ENCODE measurements at regions not wholly inside any gene's neighbourhood (a gene's known extent, or its start where the extent isn't known, plus 50 kb on each side); places are given as distances from the start of the nearest gene placed in this dataset.
A peak's percentile ranks its signal among the peaks of the same experiment; 100 is the strongest.
"Not testable (repeated sequence)": the region's sequence is repeated elsewhere in the genome, so short reads cannot be mapped to it uniquely, and the experiment has no call there.

- DNase-seq (ENCODE audit: low spot score): no peak
Measured at GRCh38 chr7:53238021-53238605, 202.7 kb downstream of the POM121L12 start.

DNA sequence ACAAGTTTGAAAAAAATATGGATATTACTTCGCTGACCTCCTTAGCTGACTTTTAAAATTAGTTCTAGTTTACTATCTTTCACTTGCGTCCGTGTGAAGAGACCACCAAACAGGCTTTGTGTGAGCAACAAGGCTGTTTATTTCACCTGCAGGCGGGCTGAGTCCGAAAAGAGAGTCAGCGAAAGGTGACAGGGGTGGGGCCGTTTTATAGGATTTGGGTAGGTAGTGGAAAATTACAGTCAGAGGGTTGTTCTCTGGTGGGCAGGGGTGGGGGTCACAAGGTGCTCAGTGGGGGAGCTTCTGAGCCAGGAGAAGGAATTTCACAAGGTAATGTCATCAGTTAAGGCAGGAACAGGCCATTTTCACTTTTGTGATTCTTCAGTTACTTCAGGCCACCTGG, 203.7 kb downstream of the POM121L12 start:
- not testable (repeated sequence) for DNase-seq (ENCODE audit: low spot score)

- DNase-seq (ENCODE audit: low spot score): no peak
Measured at GRCh38 chr7:53245721-53246120, 210.3 kb downstream of the POM121L12 start.

DNA sequence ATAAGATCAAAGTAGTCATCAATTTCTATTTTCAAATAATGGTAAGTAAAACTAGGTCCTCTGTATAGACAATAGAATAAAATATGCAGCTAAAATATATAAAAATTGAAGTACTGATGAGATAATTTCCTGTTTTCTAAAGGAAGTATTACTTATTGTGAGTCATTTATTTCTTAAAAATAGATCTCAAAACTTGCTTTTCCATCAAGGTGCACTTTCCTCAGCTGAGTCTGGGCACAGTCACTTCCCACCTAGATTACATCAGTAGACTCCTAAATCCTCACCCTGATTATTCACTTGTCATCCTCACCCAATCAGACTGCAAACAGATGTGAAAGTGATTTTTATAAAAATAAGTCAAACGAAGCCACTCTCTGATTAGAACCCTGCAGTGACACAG, 211.5 kb downstream of the POM121L12 start:
- no peak for DNase-seq (ENCODE audit: low spot score)

DNA sequence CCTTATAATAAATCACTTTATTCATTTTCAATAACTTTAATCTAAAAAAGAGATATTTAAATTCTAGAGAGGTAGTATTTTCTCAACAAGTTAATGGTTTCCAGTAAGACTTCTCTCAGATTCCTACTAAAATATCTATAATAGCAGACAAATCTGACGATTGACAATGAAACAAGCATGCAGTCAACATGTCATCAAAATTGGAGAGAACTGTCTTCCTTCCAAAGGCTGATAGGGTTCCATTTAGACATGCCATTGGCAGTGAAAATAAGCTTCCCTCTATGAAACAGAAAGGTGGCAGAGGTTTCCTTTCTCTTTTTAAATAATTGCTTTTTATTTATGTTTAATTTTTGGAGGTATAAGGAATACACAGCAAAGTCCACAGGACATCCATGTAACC, 217.1 kb downstream of the POM121L12 start:
- DNase-seq (ENCODE audit: low spot score): no peak

DNA sequence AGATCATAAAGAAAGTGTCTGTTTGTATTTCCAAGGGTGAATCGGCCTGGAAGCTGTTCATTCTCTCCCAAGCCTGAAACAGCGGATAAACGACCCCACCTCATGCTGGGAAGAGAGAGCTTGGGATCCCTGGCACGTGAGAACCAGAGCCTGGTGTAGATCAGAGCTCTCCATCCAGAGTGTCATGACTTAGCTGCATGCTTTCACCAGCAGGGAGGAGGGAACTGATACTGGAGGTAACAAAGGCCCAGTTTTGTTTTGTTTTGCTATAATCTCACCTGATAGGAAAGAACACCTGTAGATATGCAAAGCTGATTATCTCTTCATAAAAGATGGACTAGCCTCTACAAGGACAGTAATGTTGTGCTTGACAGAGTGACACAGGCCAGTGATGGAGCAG, 236.6 kb downstream of the POM121L12 start:
- DNase-seq (ENCODE audit: low spot score): no peak

GRCh38 chr7:53281312-53281711, 245.9 kb downstream of the POM121L12 start:
- no peak for DNase-seq (ENCODE audit: low spot score)

- no peak for DNase-seq (ENCODE audit: low spot score)
Measured at GRCh38 chr7:53292341-53292740, 256.9 kb downstream of the POM121L12 start.

- no peak for DNase-seq (ENCODE audit: low spot score)
Measured at GRCh38 chr7:53302496-53303246, 267.2 kb downstream of the POM121L12 start.

- no peak for DNase-seq (ENCODE audit: low spot score)
Measured at GRCh38 chr7:53303781-53304180, 268.3 kb downstream of the POM121L12 start.

DNA sequence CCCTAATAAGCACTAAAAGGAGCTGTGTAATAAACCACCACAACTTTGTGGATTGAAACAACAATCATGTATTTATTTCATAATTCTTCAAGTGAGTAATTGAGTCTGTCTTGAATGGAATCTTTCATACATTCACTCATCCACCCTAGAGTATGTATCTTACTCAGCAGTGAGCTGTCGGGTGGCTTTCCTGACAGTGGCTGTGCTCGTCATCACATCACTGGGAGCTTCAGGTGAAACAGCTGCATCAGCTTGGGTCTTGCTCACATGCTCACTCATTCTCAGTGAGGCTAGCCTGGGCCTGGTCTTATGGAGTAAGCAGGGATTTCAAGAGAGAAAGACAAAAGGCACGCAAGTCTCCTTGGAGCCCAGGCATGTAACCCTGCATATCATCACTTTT, 271.4 kb downstream of the POM121L12 start:
- no peak for DNase-seq (ENCODE audit: low spot score)

GRCh38 chr7:53311205-53311604, 275.8 kb downstream of the POM121L12 start:
- no peak for DNase-seq (ENCODE audit: low spot score)

DNA sequence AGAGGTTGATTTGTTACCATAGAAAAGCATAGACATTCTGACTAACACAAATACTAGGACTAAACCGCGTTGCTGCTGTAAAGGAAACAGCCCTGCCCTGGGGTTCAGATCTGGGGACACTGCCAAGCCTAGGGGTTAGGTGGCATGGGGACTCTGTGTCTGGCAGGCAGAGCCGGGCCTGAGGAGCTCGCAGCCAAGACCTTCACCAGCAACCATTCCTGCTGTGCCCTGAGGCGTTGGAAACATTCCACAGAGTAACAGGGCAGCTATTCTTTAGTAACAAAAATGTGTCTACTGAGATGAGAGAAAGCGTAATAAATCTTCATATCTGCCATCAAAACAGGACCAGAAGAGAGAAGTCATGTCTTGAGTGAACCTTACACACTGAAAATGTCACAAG, 280.5 kb downstream of the POM121L12 start:
- DNase-seq (ENCODE audit: low spot score): no peak

DNA sequence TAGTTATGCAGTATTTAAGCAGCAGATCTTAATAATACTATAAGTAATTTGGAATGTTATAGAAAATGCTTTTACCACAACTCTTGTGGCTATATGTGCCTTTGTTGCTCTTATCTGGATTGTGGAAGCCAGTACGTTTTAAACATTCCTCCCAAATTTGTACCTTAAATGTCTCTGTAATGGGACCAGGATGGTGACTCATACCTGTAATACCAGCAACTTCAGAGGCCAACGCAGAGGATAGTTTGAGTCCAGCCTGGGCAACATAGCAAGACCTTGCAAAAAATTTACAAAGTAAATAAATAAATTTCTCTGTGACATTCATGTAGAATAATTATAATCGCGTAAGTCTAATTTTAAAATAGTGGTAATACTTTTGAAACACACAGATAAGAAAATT, 283.1 kb downstream of the POM121L12 start:
- no peak for DNase-seq (ENCODE audit: low spot score)

DNA sequence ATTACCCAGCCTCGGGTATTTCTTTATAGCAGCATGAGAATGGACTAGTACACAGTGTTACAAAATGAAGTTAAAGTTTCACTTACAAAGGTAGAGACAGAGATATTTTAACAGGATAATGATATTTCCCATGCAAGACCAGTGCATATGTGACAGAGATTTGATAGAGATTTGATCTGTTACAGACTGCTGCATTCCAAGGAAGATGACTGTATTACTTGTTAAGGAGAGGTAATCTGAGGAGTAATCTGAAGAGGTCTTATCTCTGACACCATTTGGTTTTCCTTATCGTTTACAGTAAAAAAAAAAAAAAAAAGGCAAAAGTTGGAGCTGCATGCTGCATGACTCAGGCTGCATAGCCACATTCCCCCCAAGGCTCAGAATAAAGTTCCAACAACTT, 289.6 kb downstream of the POM121L12 start:
- no peak for DNase-seq (ENCODE audit: low spot score)

- DNase-seq (ENCODE audit: low spot score): no peak
Measured at GRCh38 chr7:53326634-53327033, 291.2 kb downstream of the POM121L12 start.

DNA sequence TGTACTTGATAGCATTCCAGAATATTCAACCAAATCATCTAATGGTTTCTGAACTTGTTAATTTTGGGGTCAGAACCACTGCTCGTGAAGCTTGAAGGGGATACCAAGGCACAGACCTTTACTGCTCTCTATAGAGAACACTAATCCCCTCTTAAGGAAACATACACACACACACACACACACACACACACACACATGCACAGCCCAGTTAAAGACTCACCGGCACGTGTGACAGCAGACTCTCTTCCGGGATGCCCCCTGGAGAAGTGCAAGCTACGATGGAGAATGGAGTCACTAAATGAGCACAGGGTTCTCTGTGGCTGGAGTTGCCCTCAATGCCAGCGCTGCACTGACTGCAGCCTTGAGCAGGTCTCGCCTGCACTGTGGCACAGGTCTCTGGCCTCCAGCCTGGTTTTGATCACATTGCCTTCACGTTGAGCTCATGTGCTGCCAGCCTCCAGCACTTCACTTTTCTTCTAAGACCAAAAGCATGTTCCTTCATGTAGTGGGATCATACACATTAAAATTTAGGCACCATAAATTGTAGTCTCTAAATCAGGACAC, 300.8 kb downstream of the POM121L12 start:
- no peak for DNase-seq (ENCODE audit: low spot score)

- DNase-seq (ENCODE audit: low spot score): no peak
Measured at GRCh38 chr7:53340220-53340619, 304.8 kb downstream of the POM121L12 start.

GRCh38 chr7:53350241-53350640, 314.8 kb downstream of the POM121L12 start:
- peak; percentile 63 for DNase-seq (ENCODE audit: low spot score)

DNA sequence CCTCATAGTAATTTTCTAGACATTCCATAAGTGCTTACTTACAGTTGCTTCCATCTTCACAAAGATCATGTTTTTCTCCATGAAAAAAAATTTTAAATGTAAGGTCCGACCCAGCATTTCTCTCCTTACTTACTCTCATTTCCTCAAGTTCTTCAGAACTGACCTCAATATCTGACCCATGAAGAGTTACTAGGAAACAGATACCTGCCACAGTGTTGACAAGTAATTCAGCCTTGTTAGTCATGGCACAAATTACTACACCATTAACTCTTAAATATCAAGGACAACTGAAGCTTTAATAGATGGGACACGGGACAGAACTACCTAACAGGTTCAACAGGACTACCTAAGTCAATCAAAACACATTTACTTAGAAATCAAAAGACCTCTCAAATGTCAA, 316.2 kb downstream of the POM121L12 start:
- DNase-seq (ENCODE audit: low spot score): no peak

GRCh38 chr7:53358269-53358668, 322.8 kb downstream of the POM121L12 start:
- DNase-seq (ENCODE audit: low spot score): no peak

DNA sequence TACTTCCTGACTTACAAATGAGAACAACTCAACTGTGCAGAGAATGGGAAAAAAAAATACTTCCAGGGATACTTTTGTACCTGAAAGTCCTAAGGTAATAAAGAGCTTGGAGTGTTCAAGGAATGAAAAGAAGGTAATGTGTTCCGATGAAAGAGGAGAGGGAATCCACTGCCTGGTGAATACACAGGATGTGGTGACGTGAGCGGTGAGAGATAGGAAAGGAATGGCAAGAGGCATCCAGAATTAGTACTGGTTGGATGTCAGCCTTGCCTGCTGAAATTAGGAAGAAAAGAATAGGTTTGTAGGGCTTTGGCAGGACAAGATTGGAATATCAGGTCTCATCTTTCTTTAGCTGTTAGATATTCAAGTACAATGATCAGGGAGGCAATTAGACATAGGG, 347.7 kb downstream of the POM121L12 start:
- no peak for DNase-seq (ENCODE audit: low spot score)

DNA sequence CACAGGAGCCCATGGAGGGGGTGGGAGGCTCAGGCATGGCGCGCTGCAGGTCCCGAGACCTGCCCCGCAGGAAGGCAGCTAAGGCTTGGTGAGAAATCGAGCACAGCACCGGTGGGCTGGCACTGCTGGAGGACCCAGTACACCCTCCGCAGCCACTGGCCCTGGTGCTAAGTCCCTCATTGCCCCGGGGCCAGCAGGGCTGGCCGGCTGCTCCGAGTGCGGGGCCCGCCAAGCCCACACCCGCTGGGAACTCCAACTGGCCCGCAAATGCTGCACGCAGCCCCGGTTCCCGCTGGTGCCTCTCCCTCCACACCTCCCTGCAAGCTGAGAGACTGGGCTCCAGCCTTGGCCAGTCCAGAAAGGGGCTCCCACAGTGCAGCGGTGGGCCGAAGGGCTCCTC, 349.8 kb downstream of the POM121L12 start:
- DNase-seq (ENCODE audit: low spot score): not testable (repeated sequence)

Measured in HT-29 (cell line).